Neuronal stem cell (in vitro differentiated cells): ENCODE measurements at regions not wholly inside any gene's neighbourhood (a gene's known extent, or its start where the extent isn't known, plus 50 kb on each side); places are given as distances from the start of the nearest gene placed in this dataset.

ENCODE experiments used
- DNase-seq: peaks from one replicate; pipeline ENCODE4 v3.0.0-alpha.2; 2013; ENCODE audit warnings: low spot score
- H2AFZ ChIP-seq: one replicate; pipeline ENCODE4 v1.6.1; 2013; ENCODE audit warnings: mild to moderate bottlenecking, low read length, inconsistent platforms
- H2AK5ac ChIP-seq: 2 replicates; pipeline ENCODE4 v1.6.1; 2013; ENCODE audit warnings: low read depth, mild to moderate bottlenecking, inconsistent platforms, low read length, moderate library complexity, mixed read lengths
- H2BK120ac ChIP-seq: 2 replicates; pipeline ENCODE4 v1.6.1; 2013; ENCODE audit warnings: low read depth, mild to moderate bottlenecking, inconsistent platforms, low read length, moderate library complexity, mixed read lengths
- H2BK12ac ChIP-seq: one replicate; pipeline ENCODE4 v1.6.1; 2013; ENCODE audit warnings: low read length, inconsistent platforms
- H2BK15ac ChIP-seq: 2 replicates; pipeline ENCODE4 v1.6.1; 2013; ENCODE audit warnings: mild to moderate bottlenecking, low read length, inconsistent platforms, mixed read lengths
- H2BK5ac ChIP-seq: one replicate; pipeline ENCODE4 v1.6.1; 2013; ENCODE audit warnings: inconsistent platforms, mild to moderate bottlenecking, low read length, moderate library complexity
- H3K14ac ChIP-seq: one replicate; pipeline ENCODE4 v1.6.1; 2013; ENCODE audit warnings: low read length, inconsistent platforms
- H3K18ac ChIP-seq: 2 replicates; pipeline ENCODE4 v1.6.1; 2013; ENCODE audit warnings: low read length, inconsistent platforms
- H3K23ac ChIP-seq: 2 replicates; pipeline ENCODE4 v1.6.1; 2013; ENCODE audit warnings: low read depth, mild to moderate bottlenecking, mixed read lengths, low read length, inconsistent platforms; ENCODE audit not compliant: poor library complexity
- H3K27ac ChIP-seq: replicated peaks from 3 replicates; pipeline ENCODE4 v1.5.1; 2013; ENCODE audit warnings: low read length, inconsistent platforms
- H3K27me3 ChIP-seq, 3 experiments: 2 replicates each; pipeline ENCODE4 v1.6.1; 2013; ENCODE audit warnings: low read length in 3 of 3, mild to moderate bottlenecking in 2 of 3, inconsistent platforms in 1 of 3, low read depth in 1 of 3, mixed read lengths in 1 of 3, moderate library complexity in 1 of 3; ENCODE audit not compliant: control insufficient read depth in 3 of 3, insufficient read depth in 3 of 3
- H3K36me3 ChIP-seq, 2 donors: replicated peaks in 1 of 2; 2 replicates each; pipeline ENCODE4 v1.6.1; 2013; ENCODE audit warnings: low read length in 2 of 2; ENCODE audit not compliant: control insufficient read depth in 2 of 2, insufficient read depth in 2 of 2
- H3K4ac ChIP-seq: 2 replicates; pipeline ENCODE4 v1.6.1; 2013; ENCODE audit warnings: inconsistent platforms, mild to moderate bottlenecking, low read length, moderate library complexity
- H3K4me1 ChIP-seq, 2 donors: 1 replicate in 1 of 2; 2 replicates in 1 of 2; pipeline ENCODE4 v1.6.1; 2013; ENCODE audit warnings: low read length in 2 of 2, low read depth in 1 of 2; ENCODE audit not compliant: control insufficient read depth in 2 of 2, insufficient read depth in 1 of 2
- H3K4me2 ChIP-seq: one replicate; pipeline ENCODE4 v1.6.1; 2013; ENCODE audit warnings: mild to moderate bottlenecking, low read length, inconsistent platforms; ENCODE audit not compliant: insufficient read depth, poor library complexity, severe bottlenecking
- H3K4me3 ChIP-seq, 2 donors: 2 replicates each; pipeline ENCODE4 v1.5.1; 2013; ENCODE audit warnings: low read length in 2 of 2, mild to moderate bottlenecking in 2 of 2, inconsistent platforms in 1 of 2, moderate library complexity in 1 of 2
- H3K79me1 ChIP-seq: one replicate; pipeline ENCODE4 v1.6.1; 2013; ENCODE audit warnings: low read depth, mild to moderate bottlenecking, inconsistent platforms, low read length, moderate library complexity
- H3K9ac ChIP-seq: one replicate; pipeline ENCODE4 v1.6.1; 2013; ENCODE audit warnings: mild to moderate bottlenecking, low read depth, low read length, inconsistent platforms; ENCODE audit not compliant: poor library complexity
- H3K9me3 ChIP-seq, 2 donors: replicated peaks in 1 of 2; 2 replicates each; pipeline versions ENCODE3 to v1.6.1; 2013; ENCODE audit warnings: low read length in 2 of 2, mild to moderate bottlenecking in 2 of 2, inconsistent platforms in 1 of 2, low read depth in 1 of 2, mixed read lengths in 1 of 2, moderate library complexity in 1 of 2; ENCODE audit not compliant: control insufficient read depth in 2 of 2, insufficient read depth in 1 of 2
- H4K8ac ChIP-seq: one replicate; pipeline ENCODE4 v1.6.1; 2013; ENCODE audit warnings: low read depth, mild to moderate bottlenecking, inconsistent platforms, low read length, moderate library complexity
- H4K91ac ChIP-seq: one replicate; pipeline ENCODE4 v1.6.1; 2013; ENCODE audit warnings: low read length, low read depth, mild to moderate bottlenecking, inconsistent platforms; ENCODE audit not compliant: poor library complexity
- WGBS, 2 donors: extraction: QIAGEN DNeasy Blood & Tissue Kit; methylation state at CpG; one replicate each; pipeline ENCODE4 v1.1.7; 2013; ENCODE audit warnings: missing lambda C conversion rate in 2 of 2, mixed read lengths in 1 of 2; ENCODE audit not compliant: insufficient read length in 2 of 2, insufficient replicate concordance in 1 of 2; ENCODE audit errors: extremely low coverage in 2 of 2; 5-methylcytosine and 5-hydroxymethylcytosine counted together

GRCh38 chrX:78513971-78514738 lies 145.0 kb downstream of the RTL3 start:
- Histone ChIP-seq H3K36me3 (no peaks in the 10 kb centered on the region), H2BK120ac (no peak overlapping the region), H3K14ac (no peak overlapping the region), H4K91ac (no peak overlapping the region), H3K9ac (no peak overlapping the region), H4K8ac (no peak overlapping the region), H3K4ac (no peak overlapping the region), H3K9me3 (no peaks in the 10 kb centered on the region), H3K79me1 (no peaks in the 10 kb centered on the region), H2AK5ac (no peak overlapping the region), H3K23ac (no peak overlapping the region), H3K4me1 (no peaks in the 10 kb centered on the region), H2AFZ (no peak overlapping the region), H3K4me3 (no peak overlapping the region), H2BK15ac (no peak overlapping the region), H2BK5ac (no peak overlapping the region), H3K27me3 (no peaks in the 10 kb centered on the region), H3K18ac (no peak overlapping the region), H2BK12ac (no peak overlapping the region), H3K4me2 (no peak overlapping the region), H3K27ac (peak overlapping the region; percentile 89)
- DNase-seq: no peak
- WGBS, 2 donors: no CpG with 5 or more reads among the region's 5 CpGs

- Histone ChIP-seq H3K9ac (no peak overlapping the region), H2AFZ (no peak overlapping the region), H3K4ac (no peak overlapping the region), H3K27ac (no peak overlapping the region), H3K79me1 (no peaks in the 10 kb centered on the region), H3K9me3 (no peaks in the 10 kb centered on the region), H2BK15ac (no peak overlapping the region), H2BK5ac (no peak overlapping the region), H3K23ac (no peak overlapping the region), H3K14ac (no peak overlapping the region), H4K8ac (no peak overlapping the region), H3K4me1 (no peaks in the 10 kb centered on the region), H2BK120ac (no peak overlapping the region), H3K4me2 (no peak overlapping the region), H4K91ac (no peak overlapping the region), H2BK12ac (no peak overlapping the region), H3K27me3 (no peaks in the 10 kb centered on the region), H2AK5ac (no peak overlapping the region), H3K4me3 (no peak overlapping the region), H3K18ac (no peak overlapping the region), H3K36me3 (no peaks in the 10 kb centered on the region)
- no CpG with 5 or more reads among the region's 1 CpG for WGBS, 2 donors
- DNase-seq: no peak
Observed at GRCh38 chrX:78506248-78506647, 152.9 kb downstream of the RTL3 start.

- Histone ChIP-seq H3K79me1 (no peaks in the 10 kb centered on the region), H3K4ac (no peak overlapping the region), H3K9me3 (no peaks in the 10 kb centered on the region), H2BK12ac (no peak overlapping the region), H3K4me2 (no peak overlapping the region), H2AFZ (no peak overlapping the region), H3K9ac (no peak overlapping the region), H3K27me3 (no peaks in the 10 kb centered on the region), H3K4me3 (no peak overlapping the region), H2BK5ac (no peak overlapping the region), H3K27ac (no peak overlapping the region), H3K4me1 (peaks cover 0 to 2% of the 10 kb centered on the region in 2 donors), H3K23ac (no peak overlapping the region), H4K91ac (no peak overlapping the region), H3K14ac (no peak overlapping the region), H2BK15ac (no peak overlapping the region), H4K8ac (no peak overlapping the region), H2BK120ac (no peak overlapping the region), H3K36me3 (no peaks in the 10 kb centered on the region), H2AK5ac (no peak overlapping the region), H3K18ac (no peak overlapping the region)
- no CpG with 5 or more reads among the region's 2 CpGs for WGBS, 2 donors
- DNase-seq: no peak
Observed at GRCh38 chrX:78496483-78496882, 162.6 kb downstream of the RTL3 start.

DNA sequence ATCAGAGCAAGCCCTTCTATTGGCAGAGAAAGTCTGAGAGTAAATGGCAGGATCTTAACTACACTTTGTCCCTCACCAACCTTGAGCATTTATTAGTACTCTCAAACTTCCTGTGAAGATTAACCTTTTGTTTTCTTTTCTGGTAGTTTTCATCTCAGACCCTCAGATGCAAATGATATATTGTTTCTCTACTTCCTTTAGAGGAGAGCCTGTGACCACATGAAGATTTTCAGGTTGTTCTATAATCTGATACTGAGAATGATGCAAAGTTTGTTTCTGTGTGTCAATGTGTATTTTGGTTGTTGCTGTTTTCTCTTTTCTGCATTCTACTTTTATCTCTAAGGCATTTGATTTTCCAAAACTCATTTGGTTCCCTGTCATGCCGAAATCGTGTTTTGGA lies 165.8 kb upstream of the CYSLTR1 start:
- Histone ChIP-seq H2AK5ac (no peak overlapping the region), H3K27me3 (no peaks in the 10 kb centered on the region), H3K9me3 (no peaks in the 10 kb centered on the region), H4K91ac (no peak overlapping the region), H3K79me1 (no peaks in the 10 kb centered on the region), H4K8ac (no peak overlapping the region), H2BK120ac (no peak overlapping the region), H3K18ac (no peak overlapping the region), H2BK15ac (no peak overlapping the region), H3K4me1 (peaks cover 0 to 2% of the 10 kb centered on the region in 2 donors), H3K4me2 (no peak overlapping the region), H2BK5ac (no peak overlapping the region), H3K27ac (no peak overlapping the region), H2BK12ac (no peak overlapping the region), H3K14ac (no peak overlapping the region), H2AFZ (no peak overlapping the region), H3K4me3 (no peak overlapping the region), H3K4ac (no peak overlapping the region), H3K23ac (no peak overlapping the region), H3K9ac (no peak overlapping the region), H3K36me3 (no peaks in the 10 kb centered on the region)
- no CpG with 5 or more reads among the region's 2 CpGs for WGBS, 2 donors
- no peak for DNase-seq
